ENCODE measurements at regions not wholly inside any gene's neighbourhood (a gene's known extent, or its start where the extent isn't known, plus 50 kb on each side); places are given as distances from the start of the nearest gene placed in this dataset.

DNA sequence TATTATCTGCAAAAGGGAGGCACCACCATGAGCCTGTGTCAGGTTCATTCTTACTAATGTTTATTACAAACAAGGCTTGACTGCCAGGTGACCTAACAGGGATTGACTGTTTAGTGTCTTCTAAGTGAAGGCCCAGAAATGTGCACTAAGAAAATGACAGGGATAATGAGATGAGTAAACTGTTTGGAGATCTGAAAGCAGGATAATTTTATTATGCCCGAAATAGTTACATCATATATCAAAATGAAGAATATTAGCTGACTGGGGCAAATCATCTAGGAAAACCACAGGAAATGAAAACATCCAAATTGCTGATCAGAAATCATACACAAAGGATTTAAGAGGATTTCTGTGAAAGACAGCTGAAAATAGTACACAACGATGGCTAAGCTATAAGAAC is 516.7 kb downstream of the HDGFL1 start:
- Histone ChIP-seq H3K9me2 (replicated peaks; ENCODE audit: control insufficient read depth, low read length) (no peaks in the 10 kb centered on the region), H3K36me3 (ENCODE audit: control insufficient read depth, low read length) (no peaks in the 10 kb centered on the region), H3K4me2 (ENCODE audit: low read length) (no peak overlapping the region), H3K4me3 (ENCODE audit: low read length) (no peak overlapping the region), H3K4me1 (ENCODE audit: control insufficient read depth, low read length) (no peaks in the 10 kb centered on the region), H3K27me3 (ENCODE audit: control insufficient read depth, low read length) (no peaks in the 10 kb centered on the region), H3K79me2 (ENCODE audit: control insufficient read depth, low read length) (no peaks in the 10 kb centered on the region), H3F3A (ENCODE audit: control insufficient read depth, insufficient read depth) (no peaks in the 10 kb centered on the region), H3K9me3 (ENCODE audit: control insufficient read depth, insufficient read depth, low read length) (no peaks in the 10 kb centered on the region), H4K20me1 (ENCODE audit: control insufficient read depth, insufficient read depth, low read depth, low read length) (no peaks in the 10 kb centered on the region), H3K27ac (ENCODE audit: low read depth, low read length) (no peak overlapping the region)
- no peak for TF ChIP-seq CTCF (IDR thresholded peaks at IDR 0.05; ENCODE audit: low read depth, low read length, poor library complexity, severe bottlenecking)
- TF ChIP-seq EZH2phosphoT487 (IDR thresholded peaks at IDR 0.05; ENCODE audit: borderline replicate concordance, low read length), result no peak

DNA sequence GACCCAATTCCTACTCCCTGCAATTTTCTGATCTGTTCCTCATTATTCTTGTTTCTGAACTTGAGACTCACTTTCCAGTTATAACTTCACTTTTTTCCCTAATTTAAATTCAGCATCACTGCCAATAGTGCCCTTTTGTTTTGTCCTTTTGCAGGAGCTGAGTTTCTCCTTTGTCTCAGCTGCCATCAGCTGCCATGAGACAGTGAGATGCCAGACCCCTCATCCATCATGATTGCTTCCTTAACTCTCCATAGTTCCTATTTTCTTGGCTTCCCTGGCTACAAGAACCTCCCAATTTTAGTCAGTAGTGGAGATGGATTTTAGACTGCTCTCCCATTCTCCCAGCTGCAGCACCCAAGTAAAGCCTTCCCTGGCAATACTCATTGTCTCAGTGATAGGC is 518.1 kb downstream of the HDGFL1 start:
- Histone ChIP-seq H3K4me1 (ENCODE audit: control insufficient read depth, low read length) (no peaks in the 10 kb centered on the region), H3K9me2 (replicated peaks; ENCODE audit: control insufficient read depth, low read length) (no peaks in the 10 kb centered on the region), H3K9me3 (ENCODE audit: control insufficient read depth, insufficient read depth, low read length) (no peaks in the 10 kb centered on the region), H4K20me1 (ENCODE audit: control insufficient read depth, insufficient read depth, low read depth, low read length) (no peaks in the 10 kb centered on the region), H3K4me2 (ENCODE audit: low read length) (no peak overlapping the region), H3K36me3 (ENCODE audit: control insufficient read depth, low read length) (no peaks in the 10 kb centered on the region), H3K79me2 (ENCODE audit: control insufficient read depth, low read length) (no peaks in the 10 kb centered on the region), H3K4me3 (ENCODE audit: low read length) (no peak overlapping the region), H3K27ac (ENCODE audit: low read depth, low read length) (no peak overlapping the region), H3K27me3 (ENCODE audit: control insufficient read depth, low read length) (no peaks in the 10 kb centered on the region), H3F3A (ENCODE audit: control insufficient read depth, insufficient read depth) (no peaks in the 10 kb centered on the region)
- TF ChIP-seq CTCF (IDR thresholded peaks at IDR 0.05; ENCODE audit: low read depth, low read length, poor library complexity, severe bottlenecking), result no peak
- TF ChIP-seq EZH2phosphoT487 (IDR thresholded peaks at IDR 0.05; ENCODE audit: borderline replicate concordance, low read length), result no peak

DNA sequence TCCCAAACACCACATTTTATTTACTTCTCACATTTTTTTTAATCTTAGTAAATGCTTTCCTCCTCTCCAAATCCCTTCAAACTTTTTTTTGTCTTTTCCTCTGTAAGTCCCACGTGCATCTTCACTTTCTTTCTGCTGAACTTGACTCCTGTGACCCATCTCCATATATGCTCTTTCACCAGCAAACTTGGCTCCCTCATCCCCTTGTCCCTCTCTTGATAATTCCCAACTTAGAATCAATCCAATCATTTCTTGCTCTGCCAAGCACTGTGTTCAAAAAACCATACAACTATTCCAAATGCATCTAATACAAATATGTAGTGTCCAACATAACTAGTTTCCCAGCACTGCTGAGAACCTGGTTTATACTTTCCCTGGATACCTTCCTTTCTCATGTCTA is 519.4 kb downstream of the HDGFL1 start:
- no peaks in the 10 kb centered on the region for H3K36me3 ChIP-seq (ENCODE audit: control insufficient read depth, low read length)
- H3K79me2 ChIP-seq (ENCODE audit: control insufficient read depth, low read length), result no peaks in the 10 kb centered on the region
- no peak overlapping the region for H3K4me2 ChIP-seq (ENCODE audit: low read length)
- no peak overlapping the region for H3K27ac ChIP-seq (ENCODE audit: low read depth, low read length)
- no peaks in the 10 kb centered on the region for H3F3A ChIP-seq (ENCODE audit: control insufficient read depth, insufficient read depth)
- no peaks in the 10 kb centered on the region for H4K20me1 ChIP-seq (ENCODE audit: control insufficient read depth, insufficient read depth, low read depth, low read length)
- H3K4me1 ChIP-seq (ENCODE audit: control insufficient read depth, low read length), result no peaks in the 10 kb centered on the region
- H3K4me3 ChIP-seq (ENCODE audit: low read length), result no peak overlapping the region
- no peaks in the 10 kb centered on the region for H3K27me3 ChIP-seq (ENCODE audit: control insufficient read depth, low read length)
- H3K9me2 ChIP-seq (replicated peaks; ENCODE audit: control insufficient read depth, low read length), result no peaks in the 10 kb centered on the region
- H3K9me3 ChIP-seq (ENCODE audit: control insufficient read depth, insufficient read depth, low read length), result no peaks in the 10 kb centered on the region
- TF ChIP-seq CTCF (IDR thresholded peaks at IDR 0.05; ENCODE audit: low read depth, low read length, poor library complexity, severe bottlenecking) (no peak), EZH2phosphoT487 (IDR thresholded peaks at IDR 0.05; ENCODE audit: borderline replicate concordance, low read length) (no peak)

GRCh38 chr6:23089981-23090380 is 520.6 kb downstream of the HDGFL1 start:
- no peaks in the 10 kb centered on the region for H3K4me1 ChIP-seq (ENCODE audit: control insufficient read depth, low read length)
- H3K79me2 ChIP-seq (ENCODE audit: control insufficient read depth, low read length), result no peaks in the 10 kb centered on the region
- no peaks in the 10 kb centered on the region for H4K20me1 ChIP-seq (ENCODE audit: control insufficient read depth, insufficient read depth, low read depth, low read length)
- no peaks in the 10 kb centered on the region for H3K27me3 ChIP-seq (ENCODE audit: control insufficient read depth, low read length)
- H3K36me3 ChIP-seq (ENCODE audit: control insufficient read depth, low read length), result no peaks in the 10 kb centered on the region
- H3K9me2 ChIP-seq (replicated peaks; ENCODE audit: control insufficient read depth, low read length), result no peaks in the 10 kb centered on the region
- no peak overlapping the region for H3K27ac ChIP-seq (ENCODE audit: low read depth, low read length)
- H3K4me2 ChIP-seq (ENCODE audit: low read length), result no peak overlapping the region
- TF ChIP-seq CTCF (IDR thresholded peaks at IDR 0.05; ENCODE audit: low read depth, low read length, poor library complexity, severe bottlenecking) (no peak), EZH2phosphoT487 (IDR thresholded peaks at IDR 0.05; ENCODE audit: borderline replicate concordance, low read length) (no peak)
- H3K9me3 ChIP-seq (ENCODE audit: control insufficient read depth, insufficient read depth, low read length), result no peaks in the 10 kb centered on the region
- no peaks in the 10 kb centered on the region for H3F3A ChIP-seq (ENCODE audit: control insufficient read depth, insufficient read depth)
- no peak overlapping the region for H3K4me3 ChIP-seq (ENCODE audit: low read length)

All from DOHH2 (cell line).